ENCODE measurements at regions not wholly inside any gene's neighbourhood (a gene's known extent, or its start where the extent isn't known, plus 50 kb on each side); places are given as distances from the start of the nearest gene placed in this dataset.

DNA sequence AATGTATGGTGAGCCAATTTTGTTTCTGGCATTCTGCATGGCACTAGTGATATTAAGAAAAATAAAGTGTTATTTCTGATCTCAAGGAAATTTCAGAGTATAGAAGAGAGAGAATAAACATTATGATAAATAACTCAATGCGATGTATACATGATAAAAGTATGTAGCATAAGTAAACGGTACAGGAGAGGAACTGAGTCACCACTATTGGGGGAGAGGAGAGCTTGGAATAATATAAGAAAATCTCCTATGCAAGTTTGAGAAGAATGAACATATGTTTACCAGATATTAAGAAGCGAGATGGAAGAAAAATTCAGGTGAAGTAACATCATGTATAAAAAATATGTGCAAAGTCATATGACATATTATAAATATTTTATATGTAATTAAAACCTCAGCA is 1230.3 kb upstream of the CITED2 start:
- DNase-seq, result no peak

DNA sequence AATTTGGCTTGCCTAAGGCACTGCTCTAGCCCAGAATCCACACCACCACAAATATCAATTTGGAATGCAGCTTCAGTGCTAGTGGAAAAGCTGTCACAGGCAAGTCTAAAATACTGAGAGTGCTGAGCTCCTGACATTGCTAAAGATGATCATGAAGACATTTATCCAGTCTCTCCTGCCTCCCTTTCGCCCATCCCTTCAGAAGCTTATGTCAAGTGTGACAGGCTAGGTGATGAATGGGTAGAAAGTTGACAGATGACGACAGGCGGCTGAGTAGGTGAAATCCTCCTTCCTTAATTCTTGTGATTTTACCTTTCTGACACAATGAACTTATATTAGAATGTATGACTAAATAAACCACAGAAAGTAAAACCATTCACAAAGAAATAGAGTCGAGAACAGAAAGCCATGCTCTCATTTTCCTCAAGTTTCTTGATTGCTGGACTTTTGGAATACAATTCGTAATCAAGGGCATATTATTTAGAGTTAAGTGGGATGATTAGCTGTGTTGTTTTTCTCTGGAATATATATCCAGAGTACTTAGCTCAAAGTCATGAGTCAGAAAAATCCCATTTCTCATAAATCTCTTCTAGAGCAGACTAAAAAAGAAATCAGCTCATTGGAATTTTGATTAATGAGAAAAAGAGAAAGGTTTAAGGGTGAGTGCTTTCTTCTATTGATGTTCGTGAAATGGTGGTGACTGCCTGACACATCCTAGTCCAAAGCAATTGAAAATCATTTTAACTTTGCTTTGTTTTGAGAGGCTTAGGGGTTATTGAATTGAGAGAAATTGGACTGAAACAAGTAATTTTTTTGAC is 1228.2 kb upstream of the CITED2 start:
- DNase-seq, result no peak

DNA sequence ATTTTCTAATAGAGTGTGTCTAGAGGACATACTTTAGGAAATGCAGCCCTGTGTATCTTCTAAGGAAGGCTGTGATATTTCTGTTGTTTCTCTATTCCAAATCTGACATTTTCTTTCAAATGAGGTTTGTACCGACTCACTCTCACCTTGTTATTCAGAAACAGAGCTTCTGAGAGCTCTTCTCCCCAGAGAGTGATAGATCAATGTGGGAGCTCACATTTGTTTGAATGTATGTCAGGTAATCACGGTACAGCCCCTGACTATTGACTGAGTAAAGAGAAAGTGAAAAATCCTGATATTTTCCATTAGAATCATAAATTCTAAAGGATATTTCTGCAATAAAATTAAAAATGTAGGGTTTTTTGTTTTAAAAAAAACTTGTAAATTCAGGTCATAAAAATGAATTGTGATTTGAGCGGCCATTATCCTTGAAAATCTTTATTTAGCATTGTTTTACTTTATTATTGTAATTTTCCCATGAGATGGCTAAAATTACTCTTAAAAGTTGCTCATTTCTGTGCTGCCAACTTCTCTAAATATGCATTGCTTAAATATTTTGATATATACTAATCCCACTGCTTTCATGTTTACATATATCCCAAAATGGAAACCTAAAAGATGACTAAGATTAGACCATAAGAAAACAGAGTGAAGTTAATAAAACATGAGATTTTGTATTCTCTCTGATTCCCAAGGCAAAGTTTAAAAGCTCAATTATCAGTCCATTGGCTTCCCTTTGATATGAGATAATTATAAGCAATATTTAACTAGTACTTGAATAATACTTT is 1226.8 kb upstream of the CITED2 start:
- no peak for DNase-seq

DNA sequence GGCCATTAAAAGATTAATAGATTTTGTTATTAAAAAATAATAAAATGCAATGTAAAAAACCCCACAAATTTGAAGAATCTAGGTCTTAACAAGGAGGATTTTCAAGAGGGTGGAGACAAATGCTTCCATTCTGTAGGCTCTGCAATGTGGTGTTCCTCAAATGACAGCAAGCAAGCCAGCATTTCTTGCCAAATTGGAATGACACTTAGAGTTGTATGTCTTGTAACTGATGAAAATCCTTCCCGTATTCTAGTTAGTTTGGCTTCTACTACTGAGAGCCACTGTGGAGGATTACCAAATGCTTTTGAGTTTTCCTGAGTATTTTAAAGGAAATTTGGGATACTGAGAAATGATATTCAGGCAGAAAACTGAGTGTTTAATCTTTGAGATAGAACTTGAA is 1225.5 kb upstream of the CITED2 start:
- DNase-seq, result no peak

DNA sequence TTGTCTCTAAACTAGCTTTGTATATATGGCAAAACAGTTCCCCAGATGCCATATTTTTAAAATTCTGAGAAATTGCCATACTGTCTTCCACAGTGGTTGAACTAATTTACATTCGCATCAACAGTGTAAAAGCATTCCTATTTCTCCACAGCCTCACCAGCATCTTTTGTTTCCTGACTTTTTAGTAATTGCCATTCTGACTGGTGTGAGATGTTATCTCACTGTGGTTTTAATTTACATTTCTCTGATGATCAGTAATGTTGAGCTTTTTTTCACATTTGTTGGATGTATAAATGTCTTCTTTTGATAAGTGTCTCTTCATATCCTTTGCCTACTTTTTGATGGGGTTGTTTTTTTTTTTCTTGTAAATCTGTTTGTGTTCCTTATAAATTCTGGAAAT is 1222.7 kb upstream of the CITED2 start:
- DNase-seq, result no peak

DNA sequence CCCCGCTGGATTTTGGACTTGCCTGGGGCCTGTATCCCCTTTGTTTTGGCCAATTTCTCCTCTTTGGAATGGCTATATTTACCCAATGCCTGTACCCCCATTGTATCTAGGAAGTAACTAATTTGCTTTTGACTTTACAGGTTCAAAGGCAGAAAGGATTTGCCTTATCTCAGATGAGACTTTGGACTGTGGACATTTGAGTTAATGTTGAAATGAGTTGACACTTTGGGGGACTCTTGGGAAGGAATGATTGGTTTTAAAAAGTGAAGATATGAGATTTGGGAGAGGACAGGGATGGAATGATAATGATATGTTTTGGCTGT is 1220.3 kb upstream of the CITED2 start:
- no peak for DNase-seq

DNA sequence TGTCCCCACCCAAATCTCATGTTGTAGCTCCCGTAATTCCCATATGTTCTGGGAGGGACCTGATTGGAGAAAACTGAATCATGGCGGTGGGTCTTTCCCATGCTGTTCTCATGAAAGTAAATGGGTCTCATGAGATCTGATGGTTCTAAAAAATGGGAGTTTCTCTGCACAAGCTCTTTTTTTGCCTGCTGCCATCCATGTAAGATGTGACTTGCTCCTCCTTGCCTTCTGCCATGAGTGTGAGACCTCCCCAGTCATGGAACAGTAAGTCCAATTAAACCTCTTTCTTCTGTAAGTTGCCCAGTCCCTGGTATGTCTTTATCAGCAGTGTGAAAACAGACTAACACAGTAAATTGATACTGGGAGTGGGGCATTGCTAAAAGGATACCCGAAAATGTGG is 1218.4 kb upstream of the CITED2 start:
- no peak for DNase-seq

DNA sequence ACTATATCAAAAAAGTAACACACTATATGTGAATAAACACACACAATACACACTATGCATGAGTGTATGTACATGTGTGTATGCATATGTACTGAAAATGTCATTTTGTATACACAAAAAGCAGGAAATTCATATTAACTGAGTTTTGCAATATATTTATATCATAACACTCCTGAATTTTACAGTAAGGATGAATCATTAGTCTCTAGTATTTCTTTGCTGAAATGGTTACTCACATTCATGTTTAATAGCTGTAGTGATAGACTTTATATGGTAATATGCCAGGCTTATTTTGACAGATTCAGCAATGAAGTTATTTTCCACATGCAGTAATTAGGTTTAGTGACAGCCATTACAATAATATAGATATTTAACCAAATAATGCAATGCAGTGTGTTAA is 1216.2 kb upstream of the CITED2 start:
- no peak for DNase-seq

DNA sequence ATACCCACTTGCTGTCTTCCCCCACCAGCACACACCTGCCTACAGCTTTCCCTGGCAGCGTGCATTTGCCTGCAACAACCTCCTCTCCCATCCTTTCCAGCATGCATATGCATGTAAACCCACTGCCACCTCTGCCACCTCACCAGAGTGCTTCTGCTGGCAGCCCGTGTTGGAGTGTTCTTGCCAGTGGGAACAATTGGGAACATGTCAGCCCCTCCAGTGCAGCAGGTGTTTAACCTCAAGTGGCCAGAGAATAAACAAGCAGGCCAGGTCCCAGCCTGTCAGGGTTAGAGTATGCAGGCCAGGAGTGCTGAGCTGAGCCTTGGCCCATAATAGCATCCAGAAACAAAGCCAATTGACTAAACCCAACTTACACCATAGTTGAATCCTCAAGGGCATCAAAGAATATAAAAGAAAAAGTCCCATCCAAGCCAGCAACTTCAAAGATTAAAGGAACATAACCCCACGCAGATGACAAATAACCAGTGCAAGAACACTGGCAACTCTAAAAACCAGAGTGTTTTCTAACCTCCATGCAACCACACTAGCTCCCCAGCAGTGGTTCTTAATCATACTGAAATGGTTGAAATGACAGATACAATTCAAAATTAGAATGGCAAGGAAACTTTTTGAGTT is 1212.1 kb upstream of the CITED2 start:
- DNase-seq, result peak; percentile 9

DNA sequence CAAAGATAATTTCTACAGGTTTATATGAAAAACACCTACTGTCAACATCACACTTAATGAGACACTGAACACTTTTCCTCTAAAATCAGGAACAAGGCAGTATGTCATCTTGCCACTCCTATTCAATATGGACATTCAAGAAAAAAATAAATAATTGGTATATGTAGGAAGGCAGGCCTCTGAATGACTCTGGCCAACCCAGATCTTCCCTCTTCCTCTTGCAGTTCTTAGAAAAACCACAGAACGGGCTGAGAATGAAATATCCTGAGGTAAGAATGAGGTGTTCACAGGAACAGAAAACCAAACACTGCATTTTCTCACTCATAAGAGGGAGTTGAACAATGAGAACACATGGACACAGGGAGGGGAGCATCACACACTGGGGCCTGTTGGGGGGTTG is 1207.2 kb upstream of the CITED2 start:
- DNase-seq, result no peak

DNA sequence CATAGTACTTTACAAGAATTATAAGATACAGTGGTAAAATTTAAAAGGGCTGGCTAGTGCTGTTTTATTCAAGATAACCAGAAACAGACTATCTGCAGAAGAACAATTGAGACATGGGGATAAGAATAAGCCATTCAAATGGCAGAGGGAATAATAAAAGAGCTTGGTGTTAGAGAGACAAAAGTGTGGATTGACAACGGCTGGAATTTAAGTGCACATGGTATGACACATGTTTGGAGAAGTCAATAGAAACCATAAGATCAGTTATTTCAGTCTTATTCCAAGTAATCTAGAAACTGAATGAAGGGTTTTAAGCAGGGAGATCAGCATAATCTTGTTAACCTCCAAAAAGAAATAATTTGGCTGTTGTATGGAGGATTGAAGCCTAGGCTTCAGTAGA is 1205.5 kb upstream of the CITED2 start:
- no peak for DNase-seq

DNA sequence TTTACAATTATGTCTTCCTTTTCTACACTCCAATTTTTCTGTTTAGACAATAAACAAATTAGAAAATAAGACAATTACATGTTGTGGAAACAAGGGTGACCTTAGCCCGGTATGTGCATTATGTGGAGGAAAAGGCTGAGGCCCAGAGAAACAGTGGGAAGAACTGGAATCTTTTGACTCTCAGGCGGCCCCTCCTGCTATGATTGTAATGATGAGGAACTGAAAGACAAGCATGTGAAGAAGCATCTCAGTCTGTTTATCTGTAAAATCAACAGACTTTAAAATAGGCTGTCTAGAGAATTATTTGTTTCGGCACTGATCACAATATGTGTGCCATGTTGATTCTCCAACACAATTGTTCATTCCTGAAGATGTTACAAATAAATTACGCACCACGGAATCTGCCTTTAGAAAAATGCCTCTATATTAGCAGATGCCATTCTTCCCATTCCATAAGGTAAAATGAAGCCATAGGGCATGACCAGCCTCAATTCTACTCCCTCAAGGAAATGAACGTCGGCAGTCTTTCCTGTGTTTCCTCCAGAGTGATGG is 1201.6 kb upstream of the CITED2 start:
- no peak for DNase-seq

DNA sequence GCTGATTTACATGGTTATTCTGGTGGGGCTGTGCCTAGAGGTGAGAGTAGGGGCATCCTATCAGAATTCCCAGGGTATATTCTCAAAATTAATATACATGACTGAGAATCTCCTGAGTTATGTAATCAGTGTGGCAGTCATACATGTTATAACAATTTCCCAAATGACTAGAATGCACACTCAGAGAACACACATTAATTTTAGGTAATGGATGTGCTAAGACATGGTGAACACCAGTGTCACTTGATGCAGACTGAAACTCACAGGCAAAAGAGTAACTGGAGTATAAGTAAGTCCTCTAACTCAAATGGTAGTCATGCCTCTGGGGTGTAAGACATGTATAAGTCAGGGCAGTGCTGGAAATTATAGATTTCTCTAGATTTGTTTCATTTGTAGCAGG is 1198.4 kb upstream of the CITED2 start:
- no peak for DNase-seq

DNA sequence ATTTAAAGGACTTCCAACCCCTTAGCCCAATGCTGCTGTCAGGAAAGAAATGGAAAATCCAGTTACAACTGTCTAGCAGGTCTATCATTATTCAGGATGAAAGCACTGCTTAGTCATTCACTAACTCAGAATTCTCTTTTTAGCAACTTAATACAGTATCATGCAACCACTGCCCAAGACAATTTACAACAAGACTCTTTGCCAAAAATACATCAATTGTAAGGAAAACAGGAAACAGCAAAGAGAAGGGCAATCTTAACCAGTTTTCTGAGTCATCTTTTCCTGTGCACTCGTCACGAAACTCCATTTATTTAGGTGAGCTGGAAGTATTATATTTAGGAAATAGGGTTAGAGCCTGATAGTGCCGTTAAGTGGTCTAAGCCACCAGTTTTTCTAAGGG is 1197.7 kb upstream of the CITED2 start:
- no peak for DNase-seq

DNA sequence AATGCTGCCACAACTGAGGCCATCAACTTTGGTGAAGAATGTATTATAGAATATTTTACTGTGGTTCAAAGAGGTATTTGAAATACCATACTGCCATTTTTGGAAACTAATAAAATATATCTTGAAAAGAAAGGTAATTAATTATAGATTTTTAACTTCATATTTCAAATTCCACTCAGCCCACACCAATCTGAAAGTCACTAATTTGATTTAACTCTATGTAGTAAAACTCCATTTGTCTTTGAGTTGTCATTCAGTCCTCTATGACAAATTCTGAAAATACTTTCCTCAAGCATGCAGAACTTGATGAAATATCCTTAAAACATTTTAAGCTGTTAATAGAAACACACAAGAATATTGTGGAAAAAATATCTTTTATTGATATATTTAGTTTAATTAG is 1196.7 kb upstream of the CITED2 start:
- DNase-seq, result no peak

DNA sequence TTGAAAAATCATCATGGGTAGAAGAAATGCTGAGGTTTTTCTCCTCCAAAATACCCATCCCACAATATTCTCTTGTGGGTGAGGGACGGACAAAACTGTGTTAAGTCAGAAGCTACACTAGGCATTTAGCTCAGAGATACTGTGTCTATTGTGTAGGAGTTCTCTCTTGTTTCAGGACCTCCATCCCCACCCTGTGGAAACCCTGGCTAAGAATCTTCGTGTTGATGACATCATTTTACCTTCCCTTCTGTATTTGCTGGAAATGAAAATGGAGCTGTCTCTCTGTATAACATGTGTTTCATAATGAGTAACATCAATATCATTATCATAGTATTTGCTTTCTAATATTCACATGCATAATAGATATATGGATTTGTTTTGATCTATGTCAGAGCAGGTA is 1193.0 kb upstream of the CITED2 start:
- no peak for DNase-seq

DNA sequence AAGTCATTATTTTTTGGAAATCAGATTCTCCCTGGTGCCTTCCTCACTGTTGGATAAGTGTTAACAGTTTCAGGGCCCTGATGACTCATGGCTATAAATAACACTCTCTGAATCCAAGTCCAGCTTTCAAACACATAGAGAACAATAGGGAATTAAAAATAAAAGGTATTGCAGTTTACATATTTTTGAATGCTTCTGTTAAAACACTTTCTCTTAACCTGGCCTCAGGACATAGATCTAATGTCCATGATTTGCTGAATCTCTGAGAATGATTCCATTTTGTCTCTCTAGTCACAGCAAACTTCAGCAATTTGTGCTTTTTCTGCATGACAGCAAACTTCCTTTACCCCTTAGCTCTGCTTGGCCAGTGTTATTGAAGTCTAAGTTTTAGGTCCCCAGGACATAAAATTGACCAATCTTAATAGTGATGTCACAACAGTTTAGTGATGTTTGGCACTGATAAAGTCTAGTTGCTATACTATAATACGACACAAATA is 1192.4 kb upstream of the CITED2 start:
- no peak for DNase-seq

DNA sequence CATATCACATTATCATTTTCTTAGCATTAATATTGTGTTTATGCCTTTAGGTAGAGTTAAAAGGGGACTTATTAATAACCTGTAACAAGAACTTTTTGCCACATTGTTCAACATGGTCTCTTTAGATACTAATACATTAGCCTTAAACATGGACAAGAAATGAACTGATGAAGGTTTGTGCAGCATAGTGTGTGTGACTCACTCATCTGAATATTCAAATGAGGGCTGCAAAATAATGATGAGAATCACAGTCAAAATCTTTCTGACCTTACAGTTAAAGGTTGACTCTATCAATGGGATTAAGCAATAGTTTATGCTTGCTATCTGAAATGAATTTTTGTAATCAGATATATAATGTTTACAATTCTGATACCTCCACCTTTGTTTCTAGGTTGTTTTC is 1189.3 kb upstream of the CITED2 start:
- DNase-seq, result no peak

DNA sequence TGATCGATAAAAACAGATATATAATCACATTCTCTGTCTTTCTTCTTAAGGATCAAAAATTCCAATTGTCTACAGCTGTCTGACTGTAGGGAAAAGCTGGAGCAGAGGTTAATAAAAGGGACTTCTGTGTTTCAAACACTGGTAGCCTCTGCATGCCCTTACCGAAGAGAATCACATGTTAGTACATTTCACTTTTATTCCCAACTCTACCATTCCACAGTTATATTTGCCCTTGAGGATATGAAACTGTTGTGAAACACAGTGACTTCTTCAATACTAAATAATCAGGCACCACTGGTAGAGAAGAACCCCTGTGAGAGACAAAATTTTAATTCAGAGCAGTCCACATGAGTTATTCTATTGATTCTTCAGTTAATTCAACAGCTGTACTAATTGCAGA is 1187.3 kb upstream of the CITED2 start:
- DNase-seq, result no peak

DNA sequence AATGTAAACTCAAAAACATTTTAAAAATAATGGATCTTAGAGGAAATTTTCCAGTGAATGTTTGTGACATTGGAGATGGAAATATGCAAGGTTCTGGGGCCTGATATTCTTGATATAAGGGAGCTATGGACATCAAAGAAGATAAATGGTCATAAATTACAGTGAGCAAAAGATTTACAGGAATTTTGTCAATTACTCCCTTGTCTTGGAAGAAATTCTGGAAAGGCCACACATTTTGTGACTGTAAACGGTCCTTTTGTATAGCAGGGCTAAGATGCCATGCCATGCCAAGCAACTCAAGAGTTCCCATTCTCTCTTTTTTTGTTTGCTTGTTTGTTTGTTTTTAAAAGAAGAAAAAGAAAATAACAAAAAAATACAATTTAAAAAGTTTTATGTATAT is 1186.2 kb upstream of the CITED2 start:
- DNase-seq, result no peak

DNA sequence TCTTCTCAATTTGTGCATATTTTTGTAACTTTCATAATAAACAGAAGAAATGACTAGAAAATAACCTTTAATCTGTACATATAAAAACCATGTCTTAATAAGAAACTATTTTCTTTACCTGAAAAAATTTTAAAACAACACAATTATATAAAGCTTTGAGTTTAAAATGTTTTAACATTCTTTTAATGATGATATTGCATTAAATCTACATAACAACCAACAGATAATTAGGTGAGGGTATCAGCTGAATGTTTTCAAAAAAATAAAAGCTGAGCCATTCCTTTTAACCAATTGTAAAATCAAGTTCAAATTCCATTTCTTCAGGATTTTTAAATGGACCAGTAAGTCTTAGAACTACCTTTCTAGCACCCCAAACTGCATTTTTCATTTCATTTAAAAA is 1185.0 kb upstream of the CITED2 start:
- no peak for DNase-seq

DNA sequence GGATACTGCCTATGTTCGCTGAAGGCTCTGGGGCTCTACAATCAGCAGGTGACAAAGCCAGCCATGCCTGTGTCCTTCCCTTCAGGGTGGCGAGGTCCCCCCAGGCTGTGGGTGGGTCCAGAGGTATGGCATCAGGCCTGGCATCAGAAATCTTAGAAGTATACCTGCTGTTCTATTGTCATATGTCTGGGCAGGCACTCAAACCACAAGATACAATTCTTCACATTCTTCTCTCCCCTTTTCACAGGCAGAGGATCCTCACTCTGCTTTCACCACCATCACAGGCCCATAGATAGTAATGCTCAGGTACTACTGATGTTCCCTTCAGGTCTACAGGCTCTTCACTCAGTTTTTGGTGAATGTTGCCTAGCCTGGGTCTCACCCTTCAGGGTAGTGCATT is 1180.0 kb upstream of the CITED2 start:
- DNase-seq, result no peak

DNA sequence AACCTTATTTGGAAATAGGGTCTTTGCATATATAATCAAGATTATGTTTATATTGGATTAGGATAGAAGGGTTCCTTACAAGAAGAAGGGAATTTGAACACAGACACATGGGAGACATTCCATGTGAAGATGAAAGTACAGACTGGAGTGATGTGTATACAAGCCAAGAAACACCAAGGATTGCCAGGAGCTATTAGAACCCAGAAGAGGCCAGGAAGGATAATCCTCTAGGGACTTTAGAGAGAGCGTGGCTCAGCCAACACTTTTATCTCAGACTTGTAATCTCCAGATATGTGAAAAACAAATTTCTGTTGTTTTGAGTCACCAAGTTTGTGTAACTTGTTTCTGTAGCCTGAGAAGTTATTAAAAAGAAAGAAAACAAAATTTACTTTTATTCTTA is 1173.9 kb upstream of the CITED2 start:
- no peak for DNase-seq

DNA sequence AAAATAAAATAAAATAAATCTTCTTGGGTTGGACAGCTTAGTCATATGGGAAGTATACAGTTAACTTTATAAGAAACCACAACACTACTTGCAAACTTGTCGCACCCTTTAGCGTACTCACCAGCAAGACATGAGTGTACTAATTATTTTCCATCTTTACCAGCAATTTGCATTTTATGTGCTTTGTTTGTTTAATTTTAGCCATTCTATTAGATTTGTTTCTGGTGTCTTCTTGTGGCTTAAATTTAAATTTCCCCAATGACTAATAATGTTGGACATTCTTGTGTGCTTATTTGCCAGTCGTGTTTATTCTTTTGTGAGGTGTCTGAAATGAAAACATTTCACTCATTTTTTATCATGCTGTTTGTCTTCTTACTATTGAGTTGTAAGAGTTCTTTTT is 1172.2 kb upstream of the CITED2 start:
- no peak for DNase-seq
